Progenitor cell of endocrine pancreas (in vitro differentiated cells): ENCODE measurements at regions not wholly inside any gene's neighbourhood (a gene's known extent, or its start where the extent isn't known, plus 50 kb on each side); places are given as distances from the start of the nearest gene placed in this dataset.

Source experiments
- DNase-seq: peaks from one replicate; pipeline ENCODE4 v3.0.0; 2021; ENCODE audit warnings: low spot score; ENCODE audit not compliant: unreplicated experiment
- H3K27ac Mint-ChIP-seq: 2 replicates; pipeline ENCODE4 v1.8.0; 2021; ENCODE audit warnings: mild to moderate bottlenecking, moderate library complexity, mixed read lengths
- H3K27me3 Mint-ChIP-seq: 2 replicates; pipeline ENCODE4 v1.8.0; 2021; ENCODE audit warnings: mixed read lengths
- H3K36me3 Mint-ChIP-seq: 2 replicates; pipeline ENCODE4 v1.8.0; 2022; ENCODE audit warnings: mixed read lengths; ENCODE audit not compliant: insufficient read depth
- H3K4me1 Mint-ChIP-seq: 2 replicates; pipeline ENCODE4 v1.8.0; 2021; ENCODE audit warnings: low read depth, mixed read lengths
- H3K4me3 Mint-ChIP-seq: 2 replicates; pipeline ENCODE4 v1.8.0; 2021; ENCODE audit warnings: low read depth, mild to moderate bottlenecking, moderate library complexity, mixed read lengths
- H3K9me3 Mint-ChIP-seq: 2 replicates; pipeline ENCODE4 v1.8.0; 2021; ENCODE audit warnings: low read depth, mixed read lengths
- TF ChIP-seq, protein P1 (sequence below): fragments of 200-600 bp; sonication (generic); IDR thresholded peaks from one replicate; pipeline ENCODE4 v1.5.0; 2021; ENCODE audit warnings: antibody characterized with exemption, mild to moderate bottlenecking; ENCODE audit not compliant: unreplicated experiment

GRCh38 chr15:29476503-29477080 lies 207.0 kb upstream of the NSMCE3 start:
- Mint-ChIP-seq H3K4me1 (peaks cover 3% of the 10 kb centered on the region), H3K27me3 (no peaks in the 10 kb centered on the region), H3K9me3 (no peaks in the 10 kb centered on the region), H3K27ac (no peak overlapping the region), H3K36me3 (no peaks in the 10 kb centered on the region), H3K4me3 (no peak overlapping the region)
- TF ChIP-seq, protein P1, sequence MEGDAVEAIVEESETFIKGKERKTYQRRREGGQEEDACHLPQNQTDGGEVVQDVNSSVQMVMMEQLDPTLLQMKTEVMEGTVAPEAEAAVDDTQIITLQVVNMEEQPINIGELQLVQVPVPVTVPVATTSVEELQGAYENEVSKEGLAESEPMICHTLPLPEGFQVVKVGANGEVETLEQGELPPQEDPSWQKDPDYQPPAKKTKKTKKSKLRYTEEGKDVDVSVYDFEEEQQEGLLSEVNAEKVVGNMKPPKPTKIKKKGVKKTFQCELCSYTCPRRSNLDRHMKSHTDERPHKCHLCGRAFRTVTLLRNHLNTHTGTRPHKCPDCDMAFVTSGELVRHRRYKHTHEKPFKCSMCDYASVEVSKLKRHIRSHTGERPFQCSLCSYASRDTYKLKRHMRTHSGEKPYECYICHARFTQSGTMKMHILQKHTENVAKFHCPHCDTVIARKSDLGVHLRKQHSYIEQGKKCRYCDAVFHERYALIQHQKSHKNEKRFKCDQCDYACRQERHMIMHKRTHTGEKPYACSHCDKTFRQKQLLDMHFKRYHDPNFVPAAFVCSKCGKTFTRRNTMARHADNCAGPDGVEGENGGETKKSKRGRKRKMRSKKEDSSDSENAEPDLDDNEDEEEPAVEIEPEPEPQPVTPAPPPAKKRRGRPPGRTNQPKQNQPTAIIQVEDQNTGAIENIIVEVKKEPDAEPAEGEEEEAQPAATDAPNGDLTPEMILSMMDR, result no peak
- no peak for DNase-seq

DNA sequence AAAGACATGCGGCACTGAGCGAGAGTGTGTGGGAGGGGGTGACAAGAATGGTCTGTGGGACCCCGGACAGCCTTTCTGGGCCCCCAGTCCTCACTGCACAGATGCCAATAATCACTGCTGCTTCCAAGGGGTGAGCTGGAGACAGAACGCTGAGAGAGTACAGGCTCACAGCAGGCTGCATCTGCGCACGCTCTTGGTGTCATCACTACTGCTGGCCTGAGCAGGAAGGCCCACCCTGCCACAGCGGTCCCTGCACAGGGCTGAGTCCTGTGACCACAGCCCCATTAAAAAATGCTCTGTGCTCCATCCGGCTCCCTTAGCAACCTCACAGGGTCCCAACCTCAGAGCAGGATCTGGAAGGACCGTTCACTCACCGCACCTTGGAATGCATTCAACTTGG lies 205.5 kb upstream of the NSMCE3 start:
- Mint-ChIP-seq H3K27me3 (no peaks in the 10 kb centered on the region), H3K9me3 (no peaks in the 10 kb centered on the region), H3K4me3 (no peak overlapping the region), H3K4me1 (peaks cover 14% of the 10 kb centered on the region), H3K36me3 (no peaks in the 10 kb centered on the region), H3K27ac (no peak overlapping the region)
- no peak for DNase-seq
- TF ChIP-seq, protein P1, result no peak

DNA sequence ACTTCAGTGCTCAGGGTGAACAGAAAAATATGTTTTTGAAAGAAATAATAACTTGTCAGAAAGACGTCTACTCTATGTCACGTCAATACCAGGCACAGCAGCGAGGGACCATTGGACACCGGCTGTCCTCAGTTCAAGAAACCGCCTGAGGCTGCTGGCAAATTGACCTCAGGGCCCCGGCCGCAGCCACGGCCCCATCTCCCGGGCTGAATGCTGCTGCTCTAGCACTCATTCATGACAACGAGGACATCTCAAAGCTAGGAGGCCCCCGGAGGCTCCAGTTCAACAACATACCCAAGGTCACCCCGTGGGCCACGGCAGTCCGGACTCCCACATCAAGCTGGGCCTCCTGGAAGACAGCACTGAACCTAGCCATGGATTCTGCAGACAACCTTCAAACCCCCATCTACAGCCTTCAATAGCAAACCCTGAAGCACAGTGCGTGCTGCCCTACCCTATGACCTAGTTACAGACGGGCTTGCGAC lies 204.0 kb upstream of the NSMCE3 start:
- TF ChIP-seq, protein P1, result no peak
- Mint-ChIP-seq H3K36me3 (no peaks in the 10 kb centered on the region), H3K27ac (no peak overlapping the region), H3K27me3 (no peaks in the 10 kb centered on the region), H3K9me3 (no peaks in the 10 kb centered on the region), H3K4me3 (no peak overlapping the region), H3K4me1 (peaks cover 14% of the 10 kb centered on the region)
- no peak for DNase-seq

DNA sequence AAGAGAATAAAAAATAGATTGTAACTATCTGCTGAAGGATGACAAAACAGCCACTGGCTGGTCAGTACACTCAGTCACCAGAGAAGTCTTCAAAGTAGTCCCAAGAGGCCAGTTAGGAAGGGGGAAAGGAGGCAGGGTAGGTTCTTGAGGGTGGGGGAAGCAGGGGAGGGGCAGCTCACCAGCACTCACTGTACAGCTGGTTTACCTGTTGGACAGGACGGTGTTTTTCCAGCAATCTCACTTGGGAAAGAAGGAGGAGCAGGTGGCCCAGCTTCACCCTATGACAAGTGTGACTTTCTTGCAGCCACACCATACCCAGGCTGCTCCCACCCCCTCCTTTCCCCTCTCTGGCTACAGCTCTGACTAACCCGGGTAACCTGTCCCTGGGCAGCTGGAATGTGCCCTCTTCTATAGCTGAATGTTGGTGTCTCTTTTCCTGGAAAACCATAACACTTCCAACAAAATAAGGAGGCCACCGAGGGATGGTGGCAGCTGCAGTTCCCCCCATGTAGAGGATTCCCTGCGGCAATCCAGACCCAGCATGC lies 203.4 kb upstream of the NSMCE3 start:
- Mint-ChIP-seq H3K4me1 (peaks cover 14% of the 10 kb centered on the region), H3K27ac (peak overlapping the region; percentile 45), H3K36me3 (no peaks in the 10 kb centered on the region), H3K4me3 (no peak overlapping the region), H3K9me3 (no peaks in the 10 kb centered on the region), H3K27me3 (no peaks in the 10 kb centered on the region)
- TF ChIP-seq, protein P1, result no peak
- DNase-seq, result no peak

DNA sequence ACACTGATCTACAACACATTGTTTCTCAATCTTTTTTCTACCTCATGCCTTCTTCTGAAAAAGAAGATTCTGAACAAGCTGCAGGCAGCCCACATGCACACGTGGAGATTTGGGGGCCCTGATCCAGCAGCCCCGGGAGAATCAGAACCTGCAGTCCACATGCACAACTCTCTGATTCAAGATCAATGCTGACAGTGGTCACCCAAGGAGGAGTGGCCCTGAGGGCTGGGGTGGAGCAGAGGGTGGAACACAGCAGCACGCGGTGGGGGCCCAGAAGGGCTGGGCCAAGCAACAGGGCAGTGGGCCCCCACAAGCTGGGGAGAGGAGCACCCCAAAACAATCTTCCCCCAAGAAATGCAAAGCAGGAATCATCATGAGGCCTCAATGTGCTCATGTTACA lies 202.1 kb upstream of the NSMCE3 start:
- H3K9me3 Mint-ChIP-seq, result no peaks in the 10 kb centered on the region
- no peak for DNase-seq
- H3K4me3 Mint-ChIP-seq, result no peak overlapping the region
- TF ChIP-seq, protein P1, result no peak
- peaks cover 14% of the 10 kb centered on the region for H3K4me1 Mint-ChIP-seq
- no peaks in the 10 kb centered on the region for H3K36me3 Mint-ChIP-seq
- H3K27me3 Mint-ChIP-seq, result no peaks in the 10 kb centered on the region
- H3K27ac Mint-ChIP-seq, result no peak overlapping the region
